Fibroblast of lung (primary cell): ENCODE measurements at regions not wholly inside any gene's neighbourhood (a gene's known extent, or its start where the extent isn't known, plus 50 kb on each side); places are given as distances from the start of the nearest gene placed in this dataset.
A peak's percentile ranks its signal among the peaks of the same experiment; 100 is the strongest.

ENCODE experiments used
- DNase-seq, 2 donors: peaks; one replicate each; pipeline versions ENCODE4 v3.0.0 to v3.0.0-alpha.2; 2010; ENCODE audit warnings: low read depth in 2 of 2
- H2AFZ ChIP-seq: 2 replicates; pipeline ENCODE4 v1.5.1; 2012; ENCODE audit warnings: low read length, control low read depth, inconsistent platforms
- H3K27ac ChIP-seq: 2 replicates; pipeline ENCODE4 v1.5.1; 2011; ENCODE audit warnings: low read length, control low read depth; ENCODE audit not compliant: insufficient read depth
- H3K27me3 ChIP-seq: 2 replicates; pipeline ENCODE4 v1.5.1; 2011; ENCODE audit warnings: mild to moderate bottlenecking, low read length; ENCODE audit not compliant: control insufficient read depth, insufficient read depth
- H3K36me3 ChIP-seq: 2 replicates; pipeline ENCODE4 v1.5.1; 2011; ENCODE audit warnings: low read length; ENCODE audit not compliant: control insufficient read depth, insufficient read depth
- H3K4me1 ChIP-seq: 2 replicates; pipeline ENCODE4 v1.5.1; 2011; ENCODE audit warnings: low read length; ENCODE audit not compliant: control insufficient read depth, insufficient read depth; ENCODE audit errors: extremely low read depth
- H3K4me2 ChIP-seq: 2 replicates; pipeline ENCODE4 v1.5.1; 2011; ENCODE audit warnings: low read length, control low read depth; ENCODE audit not compliant: insufficient read depth; ENCODE audit errors: extremely low read depth
- H3K4me3 ChIP-seq, 4 experiments: fragments of 200-600 bp in 1 of 4; sonication (generic) in 1 of 4; replicated peaks in 1 of 4; 2 replicates each; pipeline ENCODE4 v1.5.1; 2011 to 2016; ENCODE audit warnings: low read length in 4 of 4, low read depth in 3 of 4, mild to moderate bottlenecking in 3 of 4, control low read depth in 2 of 4, inconsistent platforms in 1 of 4, mixed read lengths in 1 of 4; ENCODE audit not compliant: insufficient read depth in 1 of 4; ENCODE audit errors: control extremely low read depth in 1 of 4
- H3K79me2 ChIP-seq: 2 replicates; pipeline ENCODE4 v1.5.1; 2012; ENCODE audit warnings: mild to moderate bottlenecking, low read length, inconsistent platforms; ENCODE audit not compliant: control insufficient read depth, insufficient read depth
- H3K9ac ChIP-seq: 2 replicates; pipeline ENCODE4 v1.5.1; 2011; ENCODE audit warnings: mild to moderate bottlenecking, low read length, control low read depth; ENCODE audit not compliant: insufficient read depth
- H3K9me3 ChIP-seq: 2 replicates; pipeline ENCODE4 v1.5.1; 2012; ENCODE audit warnings: low read depth, low read length; ENCODE audit not compliant: control insufficient read depth, insufficient read depth
- H4K20me1 ChIP-seq: 2 replicates; pipeline ENCODE4 v1.5.1; 2011; ENCODE audit warnings: low read length; ENCODE audit not compliant: control insufficient read depth, insufficient read depth; ENCODE audit errors: extremely low read depth
- CTCF ChIP-seq, 2 donors: IDR thresholded peaks in 1 of 2; conservative IDR thresholded peaks in 1 of 2; 1 replicate in 1 of 2; 2 replicates in 1 of 2; pipeline ENCODE4 v1.5.1; 2011 to 2012; ENCODE audit warnings: low read length in 2 of 2, control low read depth in 1 of 2, inconsistent platforms in 1 of 2, low read depth in 1 of 2, mild to moderate bottlenecking in 1 of 2
- EZH2 ChIP-seq: IDR thresholded peaks from 2 replicates; pipeline ENCODE4 v1.5.1; 2012; ENCODE audit warnings: low read length, control low read depth, mild to moderate bottlenecking; ENCODE audit errors: missing control alignments

- H4K20me1 ChIP-seq, result no peaks in the 10 kb centered on the region
- H3K27me3 ChIP-seq, result no peaks in the 10 kb centered on the region
- H3K4me3 ChIP-seq, result no peak overlapping the region
- no peaks in the 10 kb centered on the region for H3K9me3 ChIP-seq
- no peaks in the 10 kb centered on the region for H3K79me2 ChIP-seq
- H3K27ac ChIP-seq, result no peak overlapping the region
- TF ChIP-seq EZH2 (no peak), CTCF (conservative IDR thresholded peaks at IDR 0.05 in 1 of 2, IDR thresholded peaks at IDR 0.05 in 1 of 2; ENCODE audit: low read depth in 1 of 2, low read length in 2 of 2) (no peak)
- no peak overlapping the region for H2AFZ ChIP-seq
- no peak overlapping the region for H3K9ac ChIP-seq
- no peak for DNase-seq
- no peak overlapping the region for H3K4me2 ChIP-seq
- H3K4me1 ChIP-seq, result no peaks in the 10 kb centered on the region
- H3K36me3 ChIP-seq, result no peaks in the 10 kb centered on the region
These were observed 439.2 kb downstream of the BTG1 start for GRCh38 chr12:91706466-91706865.

GRCh38 chr12:91704446-91704845, 441.2 kb downstream of the BTG1 start:
- no peak for TF ChIP-seq CTCF (conservative IDR thresholded peaks at IDR 0.05 in 1 of 2, IDR thresholded peaks at IDR 0.05 in 1 of 2; ENCODE audit: low read depth in 1 of 2, low read length in 2 of 2)
- TF ChIP-seq EZH2, result no peak
- H3K79me2 ChIP-seq, result no peaks in the 10 kb centered on the region
- no peaks in the 10 kb centered on the region for H3K27me3 ChIP-seq
- no peak overlapping the region for H3K4me2 ChIP-seq
- H3K27ac ChIP-seq, result no peak overlapping the region
- H3K4me1 ChIP-seq, result no peaks in the 10 kb centered on the region
- H2AFZ ChIP-seq, result no peak overlapping the region
- H4K20me1 ChIP-seq, result no peaks in the 10 kb centered on the region
- no peak overlapping the region for H3K9ac ChIP-seq
- no peaks in the 10 kb centered on the region for H3K9me3 ChIP-seq
- H3K4me3 ChIP-seq, result no peak overlapping the region
- H3K36me3 ChIP-seq, result no peaks in the 10 kb centered on the region
- DNase-seq, result peak; percentile 37 to 68

GRCh38 chr12:91703491-91704283, 442.0 kb downstream of the BTG1 start:
- no peak overlapping the region for H2AFZ ChIP-seq
- no peaks in the 10 kb centered on the region for H3K9me3 ChIP-seq
- no peaks in the 10 kb centered on the region for H3K36me3 ChIP-seq
- DNase-seq, result no peak
- no peaks in the 10 kb centered on the region for H3K27me3 ChIP-seq
- H3K4me2 ChIP-seq, result no peak overlapping the region
- no peak overlapping the region for H3K9ac ChIP-seq
- no peaks in the 10 kb centered on the region for H3K4me1 ChIP-seq
- H3K27ac ChIP-seq, result no peak overlapping the region
- H4K20me1 ChIP-seq, result no peaks in the 10 kb centered on the region
- H3K4me3 ChIP-seq, result no peak overlapping the region
- TF ChIP-seq CTCF (conservative IDR thresholded peaks at IDR 0.05 in 1 of 2, IDR thresholded peaks at IDR 0.05 in 1 of 2; ENCODE audit: low read depth in 1 of 2, low read length in 2 of 2), result no peak
- H3K79me2 ChIP-seq, result no peaks in the 10 kb centered on the region
